Activated CD8-positive, alpha-beta memory T cell treated with anti-CD3 and anti-CD28 coated beads, Interleukin-2, amount 50 U/mL, for 4 hours (primary cell): ENCODE measurements at regions not wholly inside any gene's neighbourhood (a gene's known extent, or its start where the extent isn't known, plus 50 kb on each side); places are given as distances from the start of the nearest gene placed in this dataset.

ENCODE experiments used
- DNase-seq: peaks from one replicate; pipeline ENCODE4 v3.0.0-alpha.2; 2020

GRCh38 chr22:48352086-48352911, 1475.4 kb downstream of the BRD1 start:
- DNase-seq = no peak

GRCh38 chr22:48351376-48352085, 1476.1 kb downstream of the BRD1 start:
- no peak for DNase-seq

- no peak for DNase-seq
These were observed 1477.2 kb downstream of the BRD1 start for GRCh38 chr22:48350456-48350855.

- DNase-seq = no peak
These were observed 1478.8 kb downstream of the BRD1 start for GRCh38 chr22:48348855-48349254.

GRCh38 chr22:48347311-48347710, 1480.4 kb downstream of the BRD1 start:
- no peak for DNase-seq

GRCh38 chr22:48346911-48347310, 1480.8 kb downstream of the BRD1 start:
- DNase-seq = no peak

- no peak for DNase-seq
These were observed 1481.4 kb downstream of the BRD1 start for GRCh38 chr22:48346311-48346710.

- no peak for DNase-seq
These were observed 1482.0 kb downstream of the BRD1 start for GRCh38 chr22:48345631-48346030.

- DNase-seq = no peak
These were observed 1484.2 kb downstream of the BRD1 start for GRCh38 chr22:48343461-48343860.

- no peak for DNase-seq
These were observed 1484.9 kb downstream of the BRD1 start for GRCh38 chr22:48342732-48343131.

- DNase-seq = no peak
These were observed 1485.7 kb downstream of the BRD1 start for GRCh38 chr22:48342016-48342415.

- DNase-seq = no peak
These were observed 1486.7 kb downstream of the BRD1 start for GRCh38 chr22:48340727-48341709.

GRCh38 chr22:48340191-48340590, 1487.5 kb downstream of the BRD1 start:
- no peak for DNase-seq

GRCh38 chr22:48338793-48339705, 1488.6 kb downstream of the BRD1 start:
- no peak for DNase-seq

GRCh38 chr22:48337957-48338792, 1489.5 kb downstream of the BRD1 start:
- no peak for DNase-seq

GRCh38 chr22:48336339-48337060, 1491.2 kb downstream of the BRD1 start:
- DNase-seq = no peak

- no peak for DNase-seq
These were observed 1492.1 kb downstream of the BRD1 start for GRCh38 chr22:48335442-48336139.

GRCh38 chr22:48334971-48335370, 1492.7 kb downstream of the BRD1 start:
- no peak for DNase-seq
